ENCODE measurements at regions not wholly inside any gene's neighbourhood (a gene's known extent, or its start where the extent isn't known, plus 50 kb on each side); places are given as distances from the start of the nearest gene placed in this dataset.
"Not testable (repeated sequence)": the region's sequence is repeated elsewhere in the genome, so short reads cannot be mapped to it uniquely, and the experiment has no call there.

- DNase-seq, result no peak
These were observed 163.5 kb upstream of the GJE1 start for GRCh38 chr6:141969201-141969600.

GRCh38 chr6:141968632-141969031, 164.1 kb upstream of the GJE1 start:
- DNase-seq, result no peak

- no peak for DNase-seq
These were observed 167.6 kb upstream of the GJE1 start for GRCh38 chr6:141965016-141965545.

GRCh38 chr6:141963543-141964295, 169.0 kb upstream of the GJE1 start:
- no peak for DNase-seq

- DNase-seq, result no peak
These were observed 175.5 kb upstream of the GJE1 start for GRCh38 chr6:141957271-141957670.

- no peak for DNase-seq
These were observed 175.9 kb upstream of the GJE1 start for GRCh38 chr6:141956868-141957267.

GRCh38 chr6:141956046-141956761, 176.5 kb upstream of the GJE1 start:
- DNase-seq, result no peak

DNA sequence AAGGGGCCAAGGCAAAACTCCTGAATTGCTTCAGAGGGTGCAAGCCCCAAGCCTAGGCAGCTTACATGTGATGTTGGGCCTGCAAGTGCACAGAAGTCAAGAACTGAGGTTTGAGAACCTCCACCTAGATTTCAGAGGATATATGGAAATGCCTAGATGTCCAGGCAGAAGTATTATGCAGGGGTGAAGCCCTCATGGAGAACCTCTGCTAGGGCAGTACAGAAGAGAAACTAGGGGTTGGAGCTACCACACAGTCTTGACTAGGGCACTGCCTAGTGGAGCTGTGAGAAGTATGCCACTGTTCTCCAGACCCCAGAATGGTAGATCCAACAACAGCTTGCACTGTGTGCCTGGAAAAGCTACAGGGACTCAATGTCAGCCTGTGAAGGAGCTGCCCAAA, 179.7 kb upstream of the GJE1 start:
- no peak for DNase-seq

DNA sequence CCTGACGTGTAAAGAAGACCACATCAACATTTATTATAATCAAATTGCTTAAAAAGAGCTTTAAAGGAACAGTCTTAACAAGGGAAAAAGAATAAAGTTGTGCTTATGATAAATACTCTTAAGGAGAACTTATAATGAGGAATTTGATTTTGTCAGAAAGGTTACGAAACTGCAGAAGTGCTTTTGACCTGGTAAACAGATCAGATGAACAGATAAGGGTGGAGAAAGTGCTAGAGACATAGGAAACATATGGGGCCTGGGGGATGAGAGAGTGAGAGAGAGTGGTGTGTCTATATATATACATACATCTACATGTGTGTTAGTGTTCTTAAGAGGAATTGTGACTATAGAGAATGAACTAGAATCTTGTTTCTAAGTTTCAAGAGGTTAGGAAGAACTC, 186.2 kb upstream of the GJE1 start:
- DNase-seq, result no peak

GRCh38 chr6:141938664-141939063, 194.1 kb upstream of the GJE1 start:
- no peak for DNase-seq

GRCh38 chr6:141932685-141933084, 200.0 kb upstream of the GJE1 start:
- no peak for DNase-seq

GRCh38 chr6:141926200-141926900, 206.4 kb upstream of the GJE1 start:
- DNase-seq, result not testable (repeated sequence)

GRCh38 chr6:141925001-141925400, 207.7 kb upstream of the GJE1 start:
- DNase-seq, result no peak

- DNase-seq, result no peak
These were observed 209.8 kb upstream of the GJE1 start for GRCh38 chr6:141922898-141923297.

- DNase-seq, result not testable (repeated sequence)
These were observed 215.8 kb upstream of the GJE1 start for GRCh38 chr6:141916682-141917505.

GRCh38 chr6:141914646-141915045, 218.1 kb upstream of the GJE1 start:
- DNase-seq, result no peak

DNA sequence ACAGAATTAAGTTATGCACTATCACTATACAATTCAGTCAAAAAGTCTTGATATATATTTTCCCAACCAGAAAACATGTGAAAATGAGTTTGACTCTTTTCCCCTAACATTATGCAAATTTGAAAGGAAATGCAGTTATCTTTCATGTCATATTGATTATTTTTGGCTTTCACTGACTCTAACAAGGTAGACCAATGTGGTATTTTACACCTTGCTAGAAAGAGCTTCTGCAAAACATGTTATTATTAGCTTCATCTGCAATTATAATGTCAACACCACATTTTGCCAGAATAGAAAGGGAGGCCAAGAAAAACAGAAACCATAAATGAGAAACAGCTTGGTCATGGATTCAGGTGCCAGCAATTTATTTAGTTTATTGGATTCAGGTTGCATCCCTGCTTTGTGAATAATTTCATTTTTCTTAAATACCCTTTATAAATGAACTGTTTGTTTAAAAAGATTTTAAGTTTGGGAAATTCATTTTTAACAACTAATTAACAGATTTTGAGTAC, 226.1 kb upstream of the GJE1 start:
- peak in 1 of 2 experiments; percentile 60 for DNase-seq

GRCh38 chr6:141890661-141891060, 242.1 kb upstream of the GJE1 start:
- DNase-seq, result no peak

GRCh38 chr6:141884850-141885249, 247.9 kb upstream of the GJE1 start:
- no peak for DNase-seq

DNA sequence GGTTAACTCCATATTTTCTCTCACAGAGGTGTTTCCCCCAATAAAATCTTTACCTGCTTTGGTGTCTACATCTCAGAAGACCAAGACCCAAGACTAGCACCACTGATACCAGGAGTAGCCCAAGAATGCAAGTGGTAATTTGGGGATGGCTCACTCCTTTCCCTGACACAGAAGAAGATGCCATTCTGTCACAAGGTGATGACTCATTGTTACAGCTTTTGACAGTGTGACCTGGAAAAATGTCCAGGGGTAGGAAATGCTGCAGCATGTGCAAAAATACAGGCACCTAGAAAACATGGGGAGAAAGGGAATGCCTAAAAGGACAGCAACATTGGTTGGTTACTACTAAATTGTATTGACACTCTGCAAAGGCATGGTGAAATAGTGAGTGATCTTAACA, 254.0 kb upstream of the GJE1 start:
- no peak for DNase-seq

DNA sequence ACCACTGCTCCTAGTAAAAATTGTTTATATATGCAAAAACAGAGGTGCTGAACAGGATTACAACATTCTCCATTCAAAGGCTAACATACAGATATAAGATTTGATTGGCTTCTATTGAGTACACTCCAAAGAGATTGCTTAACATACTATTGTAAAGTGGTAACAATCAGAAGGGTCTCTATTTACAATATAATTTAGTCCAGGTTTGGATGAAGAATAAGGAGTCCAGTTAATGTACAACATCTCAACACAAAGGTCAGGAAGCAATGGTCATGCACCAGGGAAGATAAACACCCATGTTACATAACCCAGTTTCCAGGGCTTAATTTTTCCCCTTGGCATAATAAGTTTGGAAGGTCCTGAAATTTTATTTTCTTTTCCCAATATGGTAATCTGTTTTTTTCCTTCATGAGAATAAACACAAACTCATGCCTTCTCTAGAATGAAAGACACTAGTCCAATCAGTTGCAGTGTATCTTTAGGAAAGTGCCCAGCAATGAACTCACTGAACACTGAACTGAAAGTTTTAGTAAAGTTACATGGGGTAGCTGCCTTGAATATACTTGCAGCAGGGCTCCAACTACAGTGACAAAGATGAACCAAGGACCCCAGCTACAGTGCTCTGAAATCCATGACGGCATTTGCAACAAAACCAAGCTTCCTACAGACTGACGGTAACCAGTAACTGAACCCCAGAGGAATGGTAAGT, 255.3 kb upstream of the GJE1 start:
- DNase-seq, result no peak

All from NCI-H2081 (cell line).